ENCODE measurements at regions not wholly inside any gene's neighbourhood (a gene's known extent, or its start where the extent isn't known, plus 50 kb on each side); places are given as distances from the start of the nearest gene placed in this dataset.

GRCh38 chr15:94052711-94053110 lies 178.7 kb upstream of the MCTP2 start:
- no peak for DNase-seq

- DNase-seq, result no peak
These were observed 183.8 kb upstream of the MCTP2 start for GRCh38 chr15:94047566-94047965.

GRCh38 chr15:94042180-94042928 lies 189.0 kb upstream of the MCTP2 start:
- DNase-seq, result no peak

GRCh38 chr15:94041746-94042145 lies 189.6 kb upstream of the MCTP2 start:
- no peak for DNase-seq

- DNase-seq, result no peak
These were observed 190.7 kb upstream of the MCTP2 start for GRCh38 chr15:94040541-94041248.

GRCh38 chr15:94036156-94036555 lies 195.2 kb upstream of the MCTP2 start:
- DNase-seq, result no peak

- no peak for DNase-seq
These were observed 197.7 kb upstream of the MCTP2 start for GRCh38 chr15:94033683-94034020.

GRCh38 chr15:94033014-94033682 lies 198.2 kb upstream of the MCTP2 start:
- no peak for DNase-seq

- no peak for DNase-seq
These were observed 198.8 kb upstream of the MCTP2 start for GRCh38 chr15:94032571-94032970.

- no peak for DNase-seq
These were observed 200.3 kb upstream of the MCTP2 start for GRCh38 chr15:94031072-94031471.

GRCh38 chr15:94029495-94029894 lies 201.9 kb upstream of the MCTP2 start:
- DNase-seq, result no peak

GRCh38 chr15:94028809-94029208 lies 202.6 kb upstream of the MCTP2 start:
- no peak for DNase-seq

GRCh38 chr15:94028121-94028520 lies 203.2 kb upstream of the MCTP2 start:
- no peak for DNase-seq

GRCh38 chr15:94027581-94027980 lies 203.8 kb upstream of the MCTP2 start:
- no peak for DNase-seq

GRCh38 chr15:94026458-94027304 lies 204.7 kb upstream of the MCTP2 start:
- no peak for DNase-seq

GRCh38 chr15:94023531-94023930 lies 207.8 kb upstream of the MCTP2 start:
- DNase-seq, result no peak

- no peak for DNase-seq
These were observed 209.6 kb upstream of the MCTP2 start for GRCh38 chr15:94021621-94022320.

- no peak for DNase-seq
These were observed 212.3 kb upstream of the MCTP2 start for GRCh38 chr15:94019062-94019461.

- no peak for DNase-seq
These were observed 216.0 kb upstream of the MCTP2 start for GRCh38 chr15:94015324-94015723.

GRCh38 chr15:94008104-94009074 lies 223.0 kb upstream of the MCTP2 start:
- no peak for DNase-seq

- DNase-seq, result no peak
These were observed 226.7 kb upstream of the MCTP2 start for GRCh38 chr15:94004697-94005096.

All from CD4-positive, alpha-beta T cell treated with Interleukin-6 for 4 hours (primary cell).